HEK293 (cell line): ENCODE measurements at regions not wholly inside any gene's neighbourhood (a gene's known extent, or its start where the extent isn't known, plus 50 kb on each side); places are given as distances from the start of the nearest gene placed in this dataset.

Experiments
- BCL11A ChIP-seq: fragments of 450-650 bp; formaldehyde crosslinking; IDR thresholded peaks from 2 replicates; pipeline ENCODE4 v1.5.1; 2016; ENCODE audit warnings: low read depth, missing biosample characterization, missing genetic modification characterization
- CTCF ChIP-seq: fragments of 450-650 bp; formaldehyde crosslinking; IDR thresholded peaks from 2 replicates; pipeline ENCODE4 v1.5.1; 2016; ENCODE audit warnings: missing biosample characterization, missing genetic modification characterization
- GLI4 ChIP-seq: fragments of 450-650 bp; formaldehyde crosslinking; IDR thresholded peaks from 2 replicates; pipeline ENCODE4 v1.5.1; 2016; ENCODE audit warnings: missing biosample characterization, missing genetic modification characterization
- SALL2 ChIP-seq: fragments of 450-650 bp; formaldehyde crosslinking; IDR thresholded peaks from 2 replicates; pipeline ENCODE4 v1.5.0; 2017; ENCODE audit warnings: missing biosample characterization, mild to moderate bottlenecking, missing genetic modification characterization, borderline replicate concordance
- ZEB2 ChIP-seq: fragments of 450-650 bp; formaldehyde crosslinking; IDR thresholded peaks from 2 replicates; pipeline ENCODE4 v1.5.1; 2016; ENCODE audit warnings: missing biosample characterization, missing genetic modification characterization
- ZNF274 ChIP-seq, 2 experiments: fragments of 200-500 bp in 1 of 2; fragments of 450-650 bp in 1 of 2; sonication (Bioruptor generic) in 1 of 2; formaldehyde crosslinking in 1 of 2; IDR thresholded peaks; 2 replicates each; pipeline versions ENCODE4 v1.5.1 to v1.6.1; 2014 to 2016; ENCODE audit warnings: borderline replicate concordance in 1 of 2, inconsistent platforms in 1 of 2, low read length in 1 of 2, missing biosample characterization in 1 of 2, missing genetic modification characterization in 1 of 2

DNA sequence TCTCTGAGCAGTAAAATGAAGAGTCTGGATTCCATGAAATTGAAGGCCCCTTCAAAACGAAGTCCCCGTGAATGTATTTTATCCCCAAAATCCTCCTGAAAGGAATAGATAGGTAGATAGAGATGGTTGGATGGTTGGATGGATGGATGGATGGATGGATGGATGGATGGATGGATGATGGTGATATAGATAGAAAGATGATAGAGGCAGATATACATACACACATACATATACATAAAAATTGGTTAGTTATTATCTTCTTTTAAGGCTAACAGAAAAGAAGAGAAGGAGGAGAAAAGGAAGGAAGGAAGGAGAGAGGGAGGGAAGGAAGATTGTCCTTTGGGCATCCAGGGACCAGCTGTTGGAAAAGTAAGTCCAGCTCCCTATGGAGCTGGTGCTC is 63.1 kb downstream of the SYF2 start:
- TF ChIP-seq ZEB2 (tag by site-specific recombination) (no peak), CTCF (tag by site-specific recombination) (no peak), BCL11A (tag by site-specific recombination) (no peak), GLI4 (no peak), ZNF274 (IDR thresholded peaks at IDR 0.05; ENCODE audit: low read length) (no peak), ZNF274 (tag by site-specific recombination; IDR thresholded peaks at IDR 0.05; ENCODE audit: borderline replicate concordance) (no peak), SALL2 (tag by site-specific recombination) (no peak)
